GM12875 (cell line): ENCODE measurements at regions not wholly inside any gene's neighbourhood (a gene's known extent, or its start where the extent isn't known, plus 50 kb on each side); places are given as distances from the start of the nearest gene placed in this dataset.
"Not testable (repeated sequence)": the region's sequence is repeated elsewhere in the genome, so short reads cannot be mapped to it uniquely, and the experiment has no call there.

Experiments
- H3K4me3 ChIP-seq: one replicate; pipeline ENCODE4 v1.5.1; 2011; ENCODE audit warnings: low read depth, low read length, control low read depth
- TF ChIP-seq, protein P1 (sequence below): IDR thresholded peaks from 2 replicates; pipeline ENCODE4 v1.5.1; 2011; ENCODE audit warnings: low read depth, mild to moderate bottlenecking, control low read depth, inconsistent platforms, low read length, moderate library complexity, borderline replicate concordance; ENCODE audit not compliant: insufficient read depth

GRCh38 chr9:17888066-17888465 is 309.2 kb downstream of the SH3GL2 start:
- TF ChIP-seq, protein P1, sequence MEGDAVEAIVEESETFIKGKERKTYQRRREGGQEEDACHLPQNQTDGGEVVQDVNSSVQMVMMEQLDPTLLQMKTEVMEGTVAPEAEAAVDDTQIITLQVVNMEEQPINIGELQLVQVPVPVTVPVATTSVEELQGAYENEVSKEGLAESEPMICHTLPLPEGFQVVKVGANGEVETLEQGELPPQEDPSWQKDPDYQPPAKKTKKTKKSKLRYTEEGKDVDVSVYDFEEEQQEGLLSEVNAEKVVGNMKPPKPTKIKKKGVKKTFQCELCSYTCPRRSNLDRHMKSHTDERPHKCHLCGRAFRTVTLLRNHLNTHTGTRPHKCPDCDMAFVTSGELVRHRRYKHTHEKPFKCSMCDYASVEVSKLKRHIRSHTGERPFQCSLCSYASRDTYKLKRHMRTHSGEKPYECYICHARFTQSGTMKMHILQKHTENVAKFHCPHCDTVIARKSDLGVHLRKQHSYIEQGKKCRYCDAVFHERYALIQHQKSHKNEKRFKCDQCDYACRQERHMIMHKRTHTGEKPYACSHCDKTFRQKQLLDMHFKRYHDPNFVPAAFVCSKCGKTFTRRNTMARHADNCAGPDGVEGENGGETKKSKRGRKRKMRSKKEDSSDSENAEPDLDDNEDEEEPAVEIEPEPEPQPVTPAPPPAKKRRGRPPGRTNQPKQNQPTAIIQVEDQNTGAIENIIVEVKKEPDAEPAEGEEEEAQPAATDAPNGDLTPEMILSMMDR: no peak
- H3K4me3 ChIP-seq: no peak overlapping the region

DNA sequence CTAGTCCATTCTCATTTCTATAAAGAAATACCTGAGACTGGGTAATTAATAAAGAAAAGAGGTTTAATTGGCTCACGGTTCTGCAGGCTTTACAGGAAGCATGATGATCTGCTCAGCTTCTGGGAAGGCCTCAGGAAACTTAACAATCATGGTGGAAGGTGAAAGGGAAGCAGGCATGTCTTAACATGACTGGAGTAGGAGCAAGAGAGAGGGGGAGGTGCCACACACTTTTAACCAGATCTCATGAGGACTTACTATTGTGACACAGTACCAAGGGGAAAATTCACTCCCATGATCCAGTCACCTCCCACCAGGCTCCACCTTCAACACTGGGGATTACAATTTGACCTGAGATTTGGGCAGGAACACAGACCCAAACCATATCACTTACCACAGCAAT is 310.1 kb downstream of the SH3GL2 start:
- H3K4me3 ChIP-seq: not testable (repeated sequence)

- TF ChIP-seq, protein P1: no peak
- H3K4me3 ChIP-seq: no peak overlapping the region
Observed at GRCh38 chr9:17894501-17895160, 315.8 kb downstream of the SH3GL2 start.

GRCh38 chr9:17900606-17901005 is 321.7 kb downstream of the SH3GL2 start:
- TF ChIP-seq, protein P1: no peak
- H3K4me3 ChIP-seq: no peak overlapping the region

- no peak overlapping the region for H3K4me3 ChIP-seq
- TF ChIP-seq, protein P1: no peak
Observed at GRCh38 chr9:17905366-17905765, 326.5 kb downstream of the SH3GL2 start.

- TF ChIP-seq, protein P1: no peak
- no peak overlapping the region for H3K4me3 ChIP-seq
Observed at GRCh38 chr9:17905781-17906175, 326.9 kb downstream of the SH3GL2 start.

- no peak overlapping the region for H3K4me3 ChIP-seq
- TF ChIP-seq, protein P1: no peak
Observed at GRCh38 chr9:17906176-17906840, 327.4 kb downstream of the SH3GL2 start.
